Activated CD4-positive, alpha-beta T cell treated with anti-CD3 and anti-CD28 coated beads, Interleukin-2, amount 10 ng/mL, durations not matched to agents 7 days and 5 days (primary cell): ENCODE measurements at regions not wholly inside any gene's neighbourhood (a gene's known extent, or its start where the extent isn't known, plus 50 kb on each side); places are given as distances from the start of the nearest gene placed in this dataset.

Experiments
- CTCF ChIA-PET: fragments of 350-600 bp; sonication (Branson Sonifier 250); formaldehyde crosslinking; loops from one replicate; lab custom pipeline; 2021; ENCODE audit warnings: antibody characterized with exemption; lab: Charles Lee
- POLR2A ChIA-PET: fragments of 350-600 bp; sonication (Branson Sonifier 250); formaldehyde crosslinking; loops from one replicate; lab custom pipeline; 2021; ENCODE audit warnings: antibody characterized with exemption; lab: Charles Lee
- DNase-seq: peaks from one replicate; pipeline ENCODE4 v3.0.0-alpha.2; 2020
- H3K27ac Mint-ChIP-seq: one replicate; pipeline ENCODE4 v1.8.0; 2021; ENCODE audit warnings: mild to moderate bottlenecking, moderate library complexity, mixed read lengths
- H3K27me3 Mint-ChIP-seq: one replicate; pipeline ENCODE4 v1.8.0; 2021; ENCODE audit warnings: mixed read lengths
- H3K36me3 Mint-ChIP-seq: one replicate; pipeline ENCODE4 v1.8.0; 2021; ENCODE audit warnings: low read depth, mixed read lengths
- H3K4me1 Mint-ChIP-seq: one replicate; pipeline ENCODE4 v1.8.0; 2021; ENCODE audit warnings: mixed read lengths
- H3K4me3 Mint-ChIP-seq: one replicate; pipeline ENCODE4 v1.8.0; 2021; ENCODE audit warnings: mild to moderate bottlenecking, moderate library complexity, mixed read lengths
- H3K9me3 Mint-ChIP-seq: one replicate; pipeline ENCODE4 v1.8.0; 2021; ENCODE audit warnings: mixed read lengths

DNA sequence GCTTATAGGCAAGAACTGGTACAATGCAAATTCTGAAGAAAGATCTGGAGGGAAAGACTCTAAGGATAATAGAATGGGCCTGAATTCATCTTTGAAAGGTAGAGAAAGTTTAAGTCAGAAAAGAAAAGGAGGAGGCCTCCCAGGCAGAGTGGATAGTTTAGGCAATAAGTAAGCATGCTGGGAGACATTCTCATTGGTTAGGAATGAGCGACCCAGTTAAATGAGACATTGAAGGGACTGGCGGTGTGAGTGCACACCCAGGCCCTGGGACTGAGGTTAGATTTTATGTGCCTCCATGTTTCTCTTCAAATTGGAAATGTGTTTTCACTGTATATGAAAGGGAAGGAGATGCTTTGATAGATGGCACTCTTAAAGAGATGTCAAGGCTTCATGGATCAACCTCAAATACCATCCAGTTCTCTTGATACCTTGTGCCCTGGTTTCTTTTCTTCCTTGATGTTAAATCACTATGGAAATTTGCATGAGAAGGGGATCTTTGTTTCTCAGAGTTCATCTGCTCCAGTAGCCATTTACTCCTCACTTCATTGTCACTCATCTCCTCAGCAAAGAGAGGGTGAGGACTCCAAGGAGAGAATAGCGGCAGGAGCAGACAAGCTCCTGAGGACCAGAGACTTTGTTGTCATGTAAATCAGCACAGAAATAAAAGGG, 584.2 kb upstream of the INTU start:
- Mint-ChIP-seq H3K36me3 (no peaks in the 10 kb centered on the region), H3K4me3 (no peak overlapping the region), H3K27ac (no peak overlapping the region), H3K27me3 (no peaks in the 10 kb centered on the region), H3K4me1 (no peaks in the 10 kb centered on the region), H3K9me3 (no peaks in the 10 kb centered on the region)
- ChIA-PET POLR2A (no interaction called here), CTCF (interaction anchor here (0.6 kb wide), 1 partner anchor 550 kb away, joined by 4 read pairs; no protein-coding TSS in a partner anchor)
- no peak for DNase-seq

DNA sequence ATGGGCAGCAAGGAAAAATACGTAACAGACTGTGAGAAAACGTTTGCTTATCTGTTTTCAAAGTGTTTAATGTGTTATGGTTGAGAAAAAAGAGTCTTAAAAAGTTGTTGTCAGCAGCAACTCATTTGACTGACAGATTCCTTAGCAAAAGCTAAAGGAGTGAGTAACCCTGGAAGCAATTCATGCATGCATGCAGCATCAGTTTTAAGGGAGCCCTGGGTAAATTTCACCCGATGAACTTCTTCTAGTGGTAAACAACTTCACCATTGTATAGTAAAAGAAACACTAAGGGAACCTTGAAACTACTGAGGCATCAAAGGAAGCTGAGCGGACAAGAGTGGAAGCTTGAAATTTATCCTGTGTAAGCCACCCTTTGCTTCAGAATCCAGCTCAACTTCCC, 583.2 kb upstream of the INTU start:
- H3K9me3 Mint-ChIP-seq = no peaks in the 10 kb centered on the region
- no peak overlapping the region for H3K4me3 Mint-ChIP-seq
- H3K36me3 Mint-ChIP-seq = no peaks in the 10 kb centered on the region
- DNase-seq = no peak
- CTCF ChIA-PET = no interaction called here
- H3K27ac Mint-ChIP-seq = no peak overlapping the region
- no peaks in the 10 kb centered on the region for H3K27me3 Mint-ChIP-seq
- POLR2A ChIA-PET = no interaction called here
- H3K4me1 Mint-ChIP-seq = no peaks in the 10 kb centered on the region

DNA sequence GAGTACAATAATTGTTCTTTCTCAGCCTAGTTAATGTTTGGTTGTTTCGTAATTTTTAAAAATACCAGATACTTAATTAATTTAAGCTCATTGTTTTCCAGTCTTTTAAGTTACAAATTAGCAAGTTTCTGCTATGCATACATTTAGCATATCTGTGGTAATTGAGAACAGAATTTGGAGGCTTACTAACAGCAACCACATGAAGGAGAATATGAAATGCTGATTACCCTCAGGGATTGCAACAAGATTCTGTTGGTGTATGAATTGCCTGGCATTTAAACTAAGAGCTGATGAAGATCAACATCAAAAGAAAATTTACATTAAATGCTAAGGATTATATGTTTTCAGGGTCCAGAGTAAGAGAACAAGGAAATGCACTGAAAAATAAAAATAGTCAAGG, 580.0 kb upstream of the INTU start:
- H3K4me1 Mint-ChIP-seq = no peaks in the 10 kb centered on the region
- H3K27me3 Mint-ChIP-seq = no peaks in the 10 kb centered on the region
- H3K4me3 Mint-ChIP-seq = no peak overlapping the region
- H3K36me3 Mint-ChIP-seq = no peaks in the 10 kb centered on the region
- POLR2A ChIA-PET = no interaction called here
- H3K9me3 Mint-ChIP-seq = peaks cover 6% of the 10 kb centered on the region
- no peak for DNase-seq
- H3K27ac Mint-ChIP-seq = no peak overlapping the region
- CTCF ChIA-PET = no interaction called here

DNA sequence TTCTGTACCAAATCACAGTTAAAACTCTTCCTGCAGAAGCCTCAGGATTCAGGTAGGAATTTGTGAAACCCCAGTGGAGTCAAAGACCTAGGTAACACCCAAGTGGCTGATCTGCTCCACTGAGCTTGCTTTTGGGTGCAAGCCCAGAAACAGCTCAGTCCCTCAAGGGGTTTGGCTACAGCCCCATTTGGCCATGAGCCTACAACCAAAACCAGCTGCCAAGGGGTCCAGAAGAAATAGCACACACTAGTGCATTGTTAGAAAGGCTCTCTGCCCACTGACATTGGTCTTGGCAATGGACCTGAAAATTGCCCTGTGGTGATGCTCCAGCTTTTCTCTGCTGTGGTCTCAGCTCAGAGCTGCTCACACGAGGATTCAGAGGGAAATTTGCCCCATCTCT, 577.4 kb upstream of the INTU start:
- Mint-ChIP-seq H3K27ac (no peak overlapping the region), H3K36me3 (no peaks in the 10 kb centered on the region), H3K4me3 (no peak overlapping the region), H3K9me3 (peaks cover 6% of the 10 kb centered on the region), H3K4me1 (no peaks in the 10 kb centered on the region), H3K27me3 (no peaks in the 10 kb centered on the region)
- CTCF ChIA-PET = interaction anchor here (0.6 kb wide), 1 partner anchor 355 kb away, joined by 3 read pairs; no protein-coding TSS in a partner anchor
- POLR2A ChIA-PET = no interaction called here
- no peak for DNase-seq

DNA sequence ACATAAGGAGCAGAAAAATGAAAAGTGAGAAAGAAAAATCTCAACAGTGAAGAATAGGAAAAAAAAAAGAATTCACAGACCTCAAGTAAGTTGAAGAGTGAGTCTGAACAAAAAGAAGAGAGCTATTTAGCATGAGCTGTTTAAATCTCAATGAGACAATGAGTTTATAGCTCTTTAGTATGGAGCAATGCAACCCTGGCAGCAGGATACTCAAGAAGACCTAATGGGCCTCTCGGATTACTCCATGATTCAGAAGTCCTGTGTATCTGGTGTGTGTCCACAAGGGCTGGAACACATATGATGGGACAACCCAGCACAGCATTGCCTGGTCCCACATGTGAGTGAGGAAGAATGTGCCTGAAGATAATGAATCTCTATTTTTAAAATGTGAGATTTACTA, 563.1 kb upstream of the INTU start:
- no peaks in the 10 kb centered on the region for H3K4me1 Mint-ChIP-seq
- no peaks in the 10 kb centered on the region for H3K27me3 Mint-ChIP-seq
- H3K27ac Mint-ChIP-seq = no peak overlapping the region
- CTCF ChIA-PET = no interaction called here
- POLR2A ChIA-PET = no interaction called here
- no peaks in the 10 kb centered on the region for H3K36me3 Mint-ChIP-seq
- DNase-seq = no peak
- H3K9me3 Mint-ChIP-seq = no peaks in the 10 kb centered on the region
- H3K4me3 Mint-ChIP-seq = no peak overlapping the region

DNA sequence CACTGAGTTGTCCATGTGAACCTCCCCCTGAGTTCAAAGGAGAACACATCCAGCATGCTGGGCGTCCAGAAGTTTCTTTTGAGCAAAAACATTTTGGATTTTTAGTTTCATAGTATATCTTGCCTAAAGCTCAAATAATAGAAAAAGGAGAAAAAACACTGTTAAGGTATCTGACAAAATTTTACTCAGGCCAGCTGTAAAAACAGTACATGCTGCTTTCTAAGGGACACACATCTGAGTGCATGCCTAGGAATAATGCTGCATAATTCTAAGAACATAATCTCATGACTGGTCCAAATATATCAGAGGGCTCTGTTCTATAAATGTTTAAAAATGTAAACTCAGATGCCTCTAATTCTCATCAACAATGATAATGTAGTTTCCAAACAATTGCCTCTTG, 561.3 kb upstream of the INTU start:
- ChIA-PET CTCF (no interaction called here), POLR2A (no interaction called here)
- Mint-ChIP-seq H3K27ac (no peak overlapping the region), H3K4me1 (no peaks in the 10 kb centered on the region), H3K9me3 (no peaks in the 10 kb centered on the region), H3K27me3 (no peaks in the 10 kb centered on the region), H3K4me3 (no peak overlapping the region), H3K36me3 (no peaks in the 10 kb centered on the region)
- no peak for DNase-seq

DNA sequence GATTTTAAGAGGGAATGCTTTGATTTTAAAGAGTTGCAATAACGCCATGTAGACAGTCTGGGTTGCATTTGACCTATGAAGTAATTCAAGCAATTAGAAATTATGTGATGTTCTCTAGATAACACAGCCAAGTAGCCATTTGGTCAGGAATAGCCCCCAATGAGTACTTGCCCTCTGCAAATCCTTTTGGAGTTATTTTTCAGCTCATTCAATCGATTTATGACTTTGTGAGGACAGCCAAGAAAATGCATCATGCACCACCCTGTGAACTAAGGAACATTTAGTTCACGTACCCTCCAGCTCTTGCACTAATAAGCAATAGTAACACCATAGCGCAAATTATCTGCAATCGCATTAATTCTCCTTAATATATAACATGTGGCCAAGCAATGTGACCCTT, 552.6 kb upstream of the INTU start:
- Mint-ChIP-seq H3K4me1 (no peaks in the 10 kb centered on the region), H3K4me3 (no peak overlapping the region), H3K9me3 (peaks cover 2% of the 10 kb centered on the region), H3K36me3 (no peaks in the 10 kb centered on the region), H3K27me3 (no peaks in the 10 kb centered on the region), H3K27ac (no peak overlapping the region)
- DNase-seq = no peak
- POLR2A ChIA-PET = no interaction called here
- CTCF ChIA-PET = no interaction called here

DNA sequence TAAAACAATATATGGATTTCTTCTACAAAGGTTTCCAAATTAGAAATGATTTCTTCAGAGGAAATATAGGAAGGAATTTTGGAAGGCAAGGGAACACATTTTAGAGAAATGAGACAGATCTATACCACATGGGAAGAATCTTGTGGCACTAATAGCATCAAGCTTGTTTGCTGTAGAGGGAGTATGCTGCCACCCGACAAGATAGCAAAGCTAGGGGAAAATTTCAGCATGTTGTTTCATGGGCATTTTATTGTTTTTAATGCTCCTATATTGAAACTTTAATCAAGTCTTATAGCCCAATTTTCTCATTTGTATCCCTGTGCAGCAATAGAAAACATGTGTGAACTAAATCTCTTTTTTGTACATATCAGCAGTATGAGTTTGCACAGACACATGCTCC, 551.7 kb upstream of the INTU start:
- H3K27me3 Mint-ChIP-seq = no peaks in the 10 kb centered on the region
- ChIA-PET CTCF (no interaction called here), POLR2A (no interaction called here)
- peaks cover 5% of the 10 kb centered on the region for H3K9me3 Mint-ChIP-seq
- H3K36me3 Mint-ChIP-seq = no peaks in the 10 kb centered on the region
- no peak for DNase-seq
- H3K4me1 Mint-ChIP-seq = no peaks in the 10 kb centered on the region
- H3K4me3 Mint-ChIP-seq = no peak overlapping the region
- no peak overlapping the region for H3K27ac Mint-ChIP-seq

DNA sequence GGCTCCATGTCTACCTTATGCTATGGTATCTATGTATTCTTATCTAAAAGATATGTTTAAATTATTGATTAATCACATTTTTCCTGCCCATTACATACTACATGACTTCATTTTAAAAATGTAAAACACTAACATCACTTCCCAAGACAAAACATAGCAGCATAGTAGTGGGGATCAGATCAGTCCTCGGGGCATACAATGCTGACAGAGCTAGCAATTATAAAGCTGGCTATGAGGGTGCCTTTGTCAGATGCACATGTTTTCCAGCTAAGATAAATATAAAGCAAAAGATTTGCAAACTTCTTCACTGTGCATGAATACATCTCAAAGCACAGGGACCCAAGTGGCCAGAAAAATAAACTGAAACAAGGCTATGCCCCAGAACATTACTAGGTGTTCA, 549.8 kb upstream of the INTU start:
- Mint-ChIP-seq H3K27me3 (no peaks in the 10 kb centered on the region), H3K27ac (no peak overlapping the region), H3K4me1 (no peaks in the 10 kb centered on the region), H3K4me3 (no peak overlapping the region), H3K36me3 (no peaks in the 10 kb centered on the region), H3K9me3 (peaks cover 11% of the 10 kb centered on the region)
- no peak for DNase-seq
- ChIA-PET CTCF (no interaction called here), POLR2A (no interaction called here)

DNA sequence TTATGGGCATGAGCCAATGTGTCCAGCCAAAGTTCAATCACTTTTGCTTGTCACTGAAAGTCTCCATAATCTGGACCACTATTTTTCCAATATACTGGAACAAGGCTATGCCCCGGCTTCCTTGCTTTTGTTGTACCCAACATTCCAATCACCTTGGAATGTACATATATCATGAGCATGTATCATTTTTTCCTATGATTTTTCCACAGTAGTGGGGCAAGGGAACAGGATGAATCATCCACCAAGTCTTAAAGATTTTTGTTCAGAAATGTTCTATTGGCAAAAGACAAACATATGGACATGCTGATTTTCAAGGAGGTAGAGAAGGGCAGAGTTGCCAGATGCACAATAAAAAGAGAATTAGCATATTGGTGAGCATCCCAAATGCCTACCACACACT, 548.1 kb upstream of the INTU start:
- no peak for DNase-seq
- Mint-ChIP-seq H3K9me3 (peaks cover 11% of the 10 kb centered on the region), H3K36me3 (no peaks in the 10 kb centered on the region), H3K4me3 (no peak overlapping the region), H3K27ac (no peak overlapping the region), H3K4me1 (no peaks in the 10 kb centered on the region), H3K27me3 (no peaks in the 10 kb centered on the region)
- ChIA-PET POLR2A (no interaction called here), CTCF (no interaction called here)

DNA sequence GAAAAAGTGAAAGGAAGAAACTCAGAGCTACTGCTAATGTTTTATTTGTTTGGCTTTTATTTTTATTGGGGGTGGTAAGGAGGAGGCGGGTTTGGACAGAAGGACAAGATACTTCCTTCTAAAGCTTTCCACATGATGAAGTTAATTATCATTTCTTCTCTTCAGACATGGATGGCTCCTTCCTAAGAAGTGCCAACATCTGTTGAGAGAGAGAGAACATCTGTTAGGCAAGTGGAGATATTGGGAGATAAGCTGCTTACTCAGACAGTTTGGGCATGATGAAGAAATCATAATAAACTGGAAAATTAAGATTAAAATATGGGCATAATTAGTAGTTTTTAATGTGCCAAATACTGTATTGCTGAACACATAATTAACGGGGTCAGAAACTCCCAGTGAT, 535.7 kb upstream of the INTU start:
- ChIA-PET POLR2A (no interaction called here), CTCF (no interaction called here)
- no peak overlapping the region for H3K4me3 Mint-ChIP-seq
- H3K36me3 Mint-ChIP-seq = no peaks in the 10 kb centered on the region
- H3K9me3 Mint-ChIP-seq = no peaks in the 10 kb centered on the region
- no peak for DNase-seq
- no peak overlapping the region for H3K27ac Mint-ChIP-seq
- H3K4me1 Mint-ChIP-seq = no peaks in the 10 kb centered on the region
- H3K27me3 Mint-ChIP-seq = no peaks in the 10 kb centered on the region

DNA sequence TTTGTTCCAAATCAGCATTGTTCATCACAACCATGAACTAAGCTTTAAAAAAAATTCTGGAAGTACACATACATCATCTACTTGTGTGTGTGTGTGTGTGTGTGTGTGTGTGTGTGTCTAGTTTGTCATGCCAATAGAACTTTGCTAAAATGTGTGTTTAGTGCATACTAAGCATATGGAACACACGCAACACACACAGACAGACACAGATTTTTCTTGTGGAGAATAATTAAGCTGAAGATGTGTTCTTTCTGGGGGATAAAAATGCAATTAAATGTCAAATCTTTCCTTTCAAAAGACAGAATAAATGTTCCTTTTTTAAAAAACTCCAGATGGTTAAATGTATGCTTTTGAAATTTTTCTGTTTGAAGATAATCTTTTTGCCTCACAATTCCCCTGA, 530.4 kb upstream of the INTU start:
- Mint-ChIP-seq H3K4me3 (no peak overlapping the region), H3K9me3 (peaks cover 2% of the 10 kb centered on the region), H3K4me1 (no peaks in the 10 kb centered on the region), H3K36me3 (no peaks in the 10 kb centered on the region), H3K27ac (no peak overlapping the region), H3K27me3 (no peaks in the 10 kb centered on the region)
- ChIA-PET CTCF (no interaction called here), POLR2A (no interaction called here)
- DNase-seq = no peak

DNA sequence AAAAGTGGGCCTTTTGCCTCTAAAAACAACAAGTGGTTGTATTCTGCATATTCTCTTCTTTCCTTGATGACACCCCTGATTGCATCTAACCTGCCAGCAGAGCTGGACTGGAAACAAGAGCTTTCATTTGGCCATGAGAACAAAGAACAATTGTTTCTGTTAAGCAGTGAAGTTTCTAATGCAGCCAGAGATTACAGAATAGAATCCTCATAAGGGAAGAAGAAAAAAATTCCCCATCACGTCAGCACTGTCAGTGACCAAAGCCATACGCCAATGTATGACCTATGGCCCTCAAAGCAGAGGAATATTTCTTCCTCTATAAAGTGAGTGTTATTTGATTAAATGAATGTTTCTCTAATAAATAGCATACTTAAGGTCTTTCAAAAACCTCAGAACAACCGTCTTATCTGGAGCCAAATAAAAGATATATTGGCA, 529.1 kb upstream of the INTU start:
- Mint-ChIP-seq H3K36me3 (no peaks in the 10 kb centered on the region), H3K27me3 (no peaks in the 10 kb centered on the region), H3K9me3 (peaks cover 7% of the 10 kb centered on the region), H3K4me1 (no peaks in the 10 kb centered on the region), H3K4me3 (no peak overlapping the region), H3K27ac (no peak overlapping the region)
- no peak for DNase-seq
- ChIA-PET POLR2A (no interaction called here), CTCF (no interaction called here)

DNA sequence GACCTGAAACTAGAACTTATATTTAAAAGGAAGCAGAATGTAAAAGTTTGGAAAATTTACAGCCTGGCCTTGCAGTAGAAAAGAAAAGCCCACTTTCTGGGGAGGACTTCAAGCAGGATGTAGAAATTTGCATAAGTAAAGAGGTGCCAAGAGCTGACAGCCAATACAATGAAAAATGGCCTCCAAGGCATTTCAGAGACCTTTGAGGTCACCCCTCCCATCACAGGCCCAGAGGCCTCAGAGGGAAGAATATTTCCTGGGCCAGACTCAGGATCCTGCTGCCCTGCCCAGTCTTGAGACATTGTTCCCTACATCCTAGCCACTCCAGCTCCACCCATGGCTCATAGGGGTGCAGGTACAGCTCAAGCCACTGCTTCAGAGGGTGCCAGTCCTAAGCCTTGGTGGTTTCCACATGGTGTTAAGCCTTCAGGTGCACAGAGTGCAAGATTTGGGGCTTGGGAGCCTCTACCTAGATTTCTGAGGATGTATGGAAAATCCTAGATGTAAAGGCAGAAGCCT, 518.9 kb upstream of the INTU start:
- Mint-ChIP-seq H3K27me3 (no peaks in the 10 kb centered on the region), H3K27ac (no peak overlapping the region), H3K4me1 (no peaks in the 10 kb centered on the region), H3K4me3 (no peak overlapping the region), H3K9me3 (peaks cover 2% of the 10 kb centered on the region), H3K36me3 (no peaks in the 10 kb centered on the region)
- DNase-seq = no peak
- CTCF ChIA-PET = no interaction called here
- POLR2A ChIA-PET = no interaction called here
